KMS-11 (cell line): ENCODE measurements at regions not wholly inside any gene's neighbourhood (a gene's known extent, or its start where the extent isn't known, plus 50 kb on each side); places are given as distances from the start of the nearest gene placed in this dataset.

Experiments used
- H2AFZ ChIP-seq: fragments of 200-600 bp; sonication (generic); 2 replicates; pipeline ENCODE4 v1.6.1; 2016; ENCODE audit warnings: antibody characterized with exemption, mixed run types, low read depth
- H3K27ac ChIP-seq: fragments of 200-600 bp; sonication (generic); 2 replicates; pipeline ENCODE4 v1.6.1; 2016; ENCODE audit warnings: mild to moderate bottlenecking, mixed run types
- H3K27me3 ChIP-seq: fragments of 200-600 bp; sonication (generic); 2 replicates; pipeline ENCODE4 v1.6.1; 2017; ENCODE audit warnings: mild to moderate bottlenecking, low read depth, mixed run types, moderate library complexity; ENCODE audit not compliant: insufficient read depth
- H3K36me3 ChIP-seq: fragments of 200-600 bp; sonication (generic); 2 replicates; pipeline ENCODE4 v1.6.1; 2017; ENCODE audit warnings: mild to moderate bottlenecking, mixed run types; ENCODE audit not compliant: insufficient read depth
- H3K4me1 ChIP-seq: fragments of 200-600 bp; sonication (generic); 2 replicates; pipeline ENCODE4 v1.6.1; 2016; ENCODE audit warnings: mild to moderate bottlenecking, low read depth, mixed run types; ENCODE audit not compliant: poor library complexity, severe bottlenecking
- H3K4me2 ChIP-seq: fragments of 200-600 bp; sonication (generic); 2 replicates; pipeline ENCODE4 v1.7.0; 2016; ENCODE audit warnings: mild to moderate bottlenecking, mixed run types
- H3K4me3 ChIP-seq: fragments of 200-600 bp; sonication (generic); IDR thresholded peaks from 2 replicates; pipeline ENCODE4 v1.6.1; 2017; ENCODE audit warnings: low read depth, low read length, mixed read lengths; ENCODE audit not compliant: insufficient read depth
- H3K79me2 ChIP-seq: fragments of 200-600 bp; sonication (generic); 2 replicates; pipeline ENCODE4 v1.6.1; 2016; ENCODE audit warnings: low read depth, mixed run types; ENCODE audit not compliant: insufficient read depth
- H3K9ac ChIP-seq: fragments of 200-600 bp; sonication (generic); 2 replicates; pipeline ENCODE4 v1.6.1; 2016; ENCODE audit warnings: mild to moderate bottlenecking, mixed run types
- H4K20me1 ChIP-seq: fragments of 200-600 bp; sonication (generic); 2 replicates; pipeline ENCODE4 v1.6.1; 2016; ENCODE audit warnings: mild to moderate bottlenecking, mixed run types; ENCODE audit not compliant: insufficient read depth
- TF ChIP-seq, protein P1 (sequence below): fragments of 200-600 bp; sonication (generic); conservative IDR thresholded peaks from 2 replicates; pipeline ENCODE4 v1.6.1; 2017; ENCODE audit warnings: low read depth, mild to moderate bottlenecking, antibody characterized with exemption, low read length, moderate library complexity, mixed read lengths

DNA sequence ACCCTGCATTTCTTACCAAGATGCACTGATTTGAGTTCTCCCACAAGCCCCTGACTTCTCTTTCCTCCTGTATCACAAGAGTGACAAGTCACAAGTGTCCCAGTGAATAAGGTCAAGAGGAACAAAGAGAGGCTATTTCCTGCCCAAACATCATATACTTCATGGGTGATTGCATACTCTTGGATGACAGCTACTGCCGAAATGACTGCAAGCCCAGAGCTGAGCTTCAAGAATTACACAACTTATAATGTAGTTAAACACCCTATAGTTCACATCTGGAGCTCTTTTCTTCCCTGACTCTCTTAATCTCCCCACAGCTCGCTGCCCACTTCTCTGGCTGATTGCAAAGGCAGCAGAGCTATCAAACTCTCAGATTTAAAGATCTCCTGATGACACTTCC is 289.7 kb upstream of the PARD3B start:
- Histone ChIP-seq H3K9ac (no peak overlapping the region), H3K4me3 (no peak overlapping the region), H3K79me2 (no peaks in the 10 kb centered on the region), H4K20me1 (no peaks in the 10 kb centered on the region), H3K4me2 (no peak overlapping the region), H2AFZ (no peak overlapping the region), H3K4me1 (peaks cover 40% of the 10 kb centered on the region), H3K27me3 (peaks cover 31% of the 10 kb centered on the region), H3K27ac (no peak overlapping the region), H3K36me3 (no peaks in the 10 kb centered on the region)
- TF ChIP-seq, protein P1, sequence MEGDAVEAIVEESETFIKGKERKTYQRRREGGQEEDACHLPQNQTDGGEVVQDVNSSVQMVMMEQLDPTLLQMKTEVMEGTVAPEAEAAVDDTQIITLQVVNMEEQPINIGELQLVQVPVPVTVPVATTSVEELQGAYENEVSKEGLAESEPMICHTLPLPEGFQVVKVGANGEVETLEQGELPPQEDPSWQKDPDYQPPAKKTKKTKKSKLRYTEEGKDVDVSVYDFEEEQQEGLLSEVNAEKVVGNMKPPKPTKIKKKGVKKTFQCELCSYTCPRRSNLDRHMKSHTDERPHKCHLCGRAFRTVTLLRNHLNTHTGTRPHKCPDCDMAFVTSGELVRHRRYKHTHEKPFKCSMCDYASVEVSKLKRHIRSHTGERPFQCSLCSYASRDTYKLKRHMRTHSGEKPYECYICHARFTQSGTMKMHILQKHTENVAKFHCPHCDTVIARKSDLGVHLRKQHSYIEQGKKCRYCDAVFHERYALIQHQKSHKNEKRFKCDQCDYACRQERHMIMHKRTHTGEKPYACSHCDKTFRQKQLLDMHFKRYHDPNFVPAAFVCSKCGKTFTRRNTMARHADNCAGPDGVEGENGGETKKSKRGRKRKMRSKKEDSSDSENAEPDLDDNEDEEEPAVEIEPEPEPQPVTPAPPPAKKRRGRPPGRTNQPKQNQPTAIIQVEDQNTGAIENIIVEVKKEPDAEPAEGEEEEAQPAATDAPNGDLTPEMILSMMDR: no peak

DNA sequence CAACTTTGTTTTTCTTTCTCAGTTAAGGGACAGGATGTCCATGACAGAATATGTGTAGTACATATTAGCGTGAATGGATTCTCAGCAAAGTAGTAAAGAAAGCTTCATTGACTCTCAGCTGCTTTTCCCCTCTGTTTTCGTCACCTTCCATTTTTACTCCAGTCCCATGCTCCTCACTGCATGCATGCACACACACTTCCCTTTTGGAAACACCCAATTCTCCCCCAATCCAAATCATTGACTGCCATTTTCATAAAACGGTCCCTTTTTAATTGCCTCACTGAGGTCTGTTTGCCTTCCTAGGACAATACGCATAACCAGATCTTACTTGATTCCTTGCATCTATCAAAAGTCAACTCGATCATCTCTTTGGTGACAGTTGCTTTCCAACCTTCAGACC is 287.5 kb upstream of the PARD3B start:
- TF ChIP-seq, protein P1: no peak
- Histone ChIP-seq H3K36me3 (no peaks in the 10 kb centered on the region), H3K27ac (no peak overlapping the region), H3K27me3 (peaks cover 19% of the 10 kb centered on the region), H3K4me1 (peaks cover 20% of the 10 kb centered on the region), H4K20me1 (no peaks in the 10 kb centered on the region), H3K79me2 (no peaks in the 10 kb centered on the region), H3K4me2 (no peak overlapping the region), H3K4me3 (no peak overlapping the region), H2AFZ (no peak overlapping the region), H3K9ac (no peak overlapping the region)

DNA sequence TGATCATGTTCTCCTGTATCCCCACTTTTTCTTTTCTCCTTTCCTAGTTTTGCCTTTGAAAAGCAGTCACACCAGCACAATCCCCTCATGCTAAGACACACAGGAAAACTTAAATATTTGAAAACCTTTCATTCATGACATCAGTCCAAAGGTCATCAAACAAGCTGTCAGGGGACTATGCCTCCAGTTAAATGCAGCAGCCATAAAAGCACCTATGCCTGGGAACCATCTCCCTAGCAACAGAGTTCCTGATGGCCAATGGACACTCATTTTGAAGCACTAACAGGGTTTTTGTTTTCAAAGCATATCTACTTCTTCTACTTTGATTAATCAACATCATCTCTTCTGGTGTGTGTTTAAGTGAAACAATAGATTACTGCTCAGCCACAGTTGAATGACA is 286.4 kb upstream of the PARD3B start:
- Histone ChIP-seq H3K79me2 (no peaks in the 10 kb centered on the region), H2AFZ (no peak overlapping the region), H4K20me1 (no peaks in the 10 kb centered on the region), H3K9ac (no peak overlapping the region), H3K27me3 (peaks cover 13% of the 10 kb centered on the region; the same call in 1 of the 2 replicates), H3K4me3 (no peak overlapping the region), H3K36me3 (no peaks in the 10 kb centered on the region), H3K4me2 (no peak overlapping the region), H3K27ac (no peak overlapping the region), H3K4me1 (peaks cover 9% of the 10 kb centered on the region)
- TF ChIP-seq, protein P1: no peak

DNA sequence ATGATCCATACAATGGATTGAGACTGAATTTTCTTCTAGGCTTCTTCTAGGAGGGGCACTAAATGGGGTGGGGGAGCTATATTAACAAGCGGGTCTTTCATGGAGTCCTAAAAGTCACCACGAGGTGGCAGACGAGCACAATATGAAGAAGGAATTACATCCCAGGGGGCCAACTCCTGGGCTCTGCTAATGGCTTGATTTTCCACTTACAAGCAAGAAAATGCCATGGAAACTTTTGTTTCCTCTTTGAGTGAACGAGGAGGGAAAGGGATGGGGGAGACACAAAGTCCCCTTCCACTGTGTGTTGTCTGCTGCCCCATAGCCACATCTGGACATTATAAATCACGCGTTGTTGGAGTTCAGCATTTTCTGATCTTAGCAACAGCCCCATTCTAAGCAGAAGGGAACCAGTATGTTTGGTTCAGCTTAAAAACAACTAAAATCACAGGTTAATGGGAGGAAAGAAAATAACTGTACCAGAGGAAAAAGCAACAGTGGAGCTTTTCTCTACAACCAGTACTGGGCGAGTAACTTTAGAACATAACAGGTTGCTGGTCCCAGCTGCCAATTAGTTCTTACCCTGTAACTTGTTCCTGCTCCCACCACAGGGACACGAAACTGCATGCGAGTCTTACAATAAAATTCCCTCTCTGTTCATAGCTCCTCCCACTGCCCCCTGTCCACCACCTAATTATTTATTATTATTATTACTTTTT is 285.0 kb upstream of the PARD3B start:
- Histone ChIP-seq H3K27me3 (peaks cover 6% of the 10 kb centered on the region; the same call in 1 of the 2 replicates), H4K20me1 (no peaks in the 10 kb centered on the region), H3K4me2 (no peak overlapping the region), H3K9ac (no peak overlapping the region), H3K4me3 (no peak overlapping the region), H3K36me3 (no peaks in the 10 kb centered on the region), H3K79me2 (no peaks in the 10 kb centered on the region), H3K27ac (no peak overlapping the region), H2AFZ (no peak overlapping the region), H3K4me1 (peaks cover 10% of the 10 kb centered on the region)
- TF ChIP-seq, protein P1: peak; percentile 94
